ENCODE measurements at regions not wholly inside any gene's neighbourhood (a gene's known extent, or its start where the extent isn't known, plus 50 kb on each side); places are given as distances from the start of the nearest gene placed in this dataset.
A peak's percentile ranks its signal among the peaks of the same experiment; 100 is the strongest.

GRCh38 chr2:10183146-10183675 lies 60.7 kb downstream of the RRM2 start:
- no peak for DNase-seq

GRCh38 chr2:10184421-10184820 lies 61.9 kb downstream of the RRM2 start:
- no peak for DNase-seq

- peak in 18 of 56 donors; percentile 12 to 59 (median 41) for DNase-seq
Measured at GRCh38 chr2:10185046-10185445, 62.5 kb downstream of the RRM2 start.

GRCh38 chr2:10185755-10186154 lies 63.2 kb downstream of the RRM2 start:
- no peak for DNase-seq

- no peak for DNase-seq
Measured at GRCh38 chr2:10186868-10187535, 64.5 kb downstream of the RRM2 start.

GRCh38 chr2:10187661-10188060 lies 65.1 kb downstream of the RRM2 start:
- DNase-seq = no peak

GRCh38 chr2:10188211-10188610 lies 65.7 kb downstream of the RRM2 start:
- DNase-seq = no peak

- no peak for DNase-seq
Measured at GRCh38 chr2:10188729-10189305, 66.3 kb downstream of the RRM2 start.

- DNase-seq = no peak
Measured at GRCh38 chr2:10190255-10190654, 67.7 kb downstream of the RRM2 start.

GRCh38 chr2:10190737-10191532 lies 68.4 kb downstream of the RRM2 start:
- no peak for DNase-seq

- DNase-seq = no peak
Measured at GRCh38 chr2:10191554-10191953, 69.0 kb downstream of the RRM2 start.

GRCh38 chr2:10192392-10193015 lies 70.0 kb downstream of the RRM2 start:
- no peak for DNase-seq

- DNase-seq = no peak
Measured at GRCh38 chr2:10193276-10193795, 70.8 kb downstream of the RRM2 start.

- DNase-seq = peak in 1 of 56 donors; percentile 14
Measured at GRCh38 chr2:10193851-10194820, 71.6 kb downstream of the RRM2 start.

GRCh38 chr2:10195278-10196109 lies 73.0 kb downstream of the RRM2 start:
- no peak for DNase-seq

GRCh38 chr2:10196110-10196892 lies 73.8 kb downstream of the RRM2 start:
- DNase-seq = peak in 16 of 56 donors; percentile 5 to 59 (median 29)

GRCh38 chr2:10196948-10197696 lies 74.6 kb downstream of the RRM2 start:
- no peak for DNase-seq

- no peak for DNase-seq
Measured at GRCh38 chr2:10197697-10198076, 75.1 kb downstream of the RRM2 start.

All from amygdala (tissue), 56 donors.